Right atrium auricular region (tissue), 2 donors: ENCODE measurements at regions not wholly inside any gene's neighbourhood (a gene's known extent, or its start where the extent isn't known, plus 50 kb on each side); places are given as distances from the start of the nearest gene placed in this dataset.

Experiments used
- DNase-seq: peaks from one replicate; pipeline ENCODE4 v3.0.0-alpha.2; 2019; ENCODE audit warnings: low spot score
- H3K27ac ChIP-seq, 2 donors: fragments of 200-600 bp; sonication (generic); 1 replicate in 1 of 2; 2 replicates in 1 of 2; pipeline ENCODE4 v1.5.1; 2016 to 2019
- H3K27me3 ChIP-seq, 2 donors: fragments of 200-600 bp; sonication (generic); one replicate each; pipeline versions ENCODE4 v1.5.1 to v1.6.0; 2017 to 2019
- H3K36me3 ChIP-seq: fragments of 200-600 bp; sonication (generic); one replicate; pipeline ENCODE4 v1.5.1; 2016
- H3K4me1 ChIP-seq, 2 donors: fragments of 200-600 bp; sonication (generic); one replicate each; pipeline versions ENCODE4 v1.5.1 to v1.6.0; 2017 to 2019
- H3K4me3 ChIP-seq, 2 donors: fragments of 200-600 bp; sonication (generic); 1 replicate in 1 of 2; 2 replicates in 1 of 2; pipeline ENCODE4 v1.5.1; 2017 to 2019; ENCODE audit warnings: mild to moderate bottlenecking in 1 of 2, moderate library complexity in 1 of 2
- H3K9me3 ChIP-seq, 2 donors: fragments of 200-600 bp; sonication (generic); one replicate each; pipeline ENCODE4 v1.5.1; 2019
- TF ChIP-seq, protein P1 (sequence below), 2 donors: fragments of 200-600 bp; sonication (generic); IDR thresholded peaks; one replicate each; pipeline ENCODE4 v1.5.1; 2019; ENCODE audit warnings: antibody characterized with exemption in 2 of 2

DNA sequence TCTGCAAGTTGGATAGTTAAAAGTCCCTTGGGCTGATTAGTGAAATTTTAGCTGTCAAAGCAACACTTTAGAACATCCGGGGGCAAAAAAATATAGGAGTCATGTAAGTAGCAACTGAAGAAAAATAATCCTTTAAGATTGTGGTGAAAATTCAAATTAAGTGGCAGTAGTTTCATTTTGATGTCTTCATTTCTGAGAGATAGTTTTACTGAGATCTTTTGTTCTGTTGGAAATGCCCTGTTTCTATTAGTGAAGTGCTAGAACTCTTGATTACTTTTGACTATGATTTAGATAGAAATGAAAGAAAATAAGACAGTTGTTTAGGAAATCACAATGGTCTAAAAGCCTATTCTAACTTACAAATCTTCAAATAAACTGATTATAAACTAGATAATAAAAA is 587.3 kb upstream of the MMS22L start:
- TF ChIP-seq, protein P1, sequence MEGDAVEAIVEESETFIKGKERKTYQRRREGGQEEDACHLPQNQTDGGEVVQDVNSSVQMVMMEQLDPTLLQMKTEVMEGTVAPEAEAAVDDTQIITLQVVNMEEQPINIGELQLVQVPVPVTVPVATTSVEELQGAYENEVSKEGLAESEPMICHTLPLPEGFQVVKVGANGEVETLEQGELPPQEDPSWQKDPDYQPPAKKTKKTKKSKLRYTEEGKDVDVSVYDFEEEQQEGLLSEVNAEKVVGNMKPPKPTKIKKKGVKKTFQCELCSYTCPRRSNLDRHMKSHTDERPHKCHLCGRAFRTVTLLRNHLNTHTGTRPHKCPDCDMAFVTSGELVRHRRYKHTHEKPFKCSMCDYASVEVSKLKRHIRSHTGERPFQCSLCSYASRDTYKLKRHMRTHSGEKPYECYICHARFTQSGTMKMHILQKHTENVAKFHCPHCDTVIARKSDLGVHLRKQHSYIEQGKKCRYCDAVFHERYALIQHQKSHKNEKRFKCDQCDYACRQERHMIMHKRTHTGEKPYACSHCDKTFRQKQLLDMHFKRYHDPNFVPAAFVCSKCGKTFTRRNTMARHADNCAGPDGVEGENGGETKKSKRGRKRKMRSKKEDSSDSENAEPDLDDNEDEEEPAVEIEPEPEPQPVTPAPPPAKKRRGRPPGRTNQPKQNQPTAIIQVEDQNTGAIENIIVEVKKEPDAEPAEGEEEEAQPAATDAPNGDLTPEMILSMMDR (IDR thresholded peaks at IDR 0.05): no peak
- H3K27me3 ChIP-seq: peaks cover 0 to 3% of the 10 kb centered on the region in 2 donors
- H3K27ac ChIP-seq: no peak overlapping the region
- H3K4me3 ChIP-seq: no peak overlapping the region
- DNase-seq: no peak
- H3K36me3 ChIP-seq: no peaks in the 10 kb centered on the region
- no peaks in the 10 kb centered on the region for H3K4me1 ChIP-seq
- H3K9me3 ChIP-seq: no peaks in the 10 kb centered on the region

DNA sequence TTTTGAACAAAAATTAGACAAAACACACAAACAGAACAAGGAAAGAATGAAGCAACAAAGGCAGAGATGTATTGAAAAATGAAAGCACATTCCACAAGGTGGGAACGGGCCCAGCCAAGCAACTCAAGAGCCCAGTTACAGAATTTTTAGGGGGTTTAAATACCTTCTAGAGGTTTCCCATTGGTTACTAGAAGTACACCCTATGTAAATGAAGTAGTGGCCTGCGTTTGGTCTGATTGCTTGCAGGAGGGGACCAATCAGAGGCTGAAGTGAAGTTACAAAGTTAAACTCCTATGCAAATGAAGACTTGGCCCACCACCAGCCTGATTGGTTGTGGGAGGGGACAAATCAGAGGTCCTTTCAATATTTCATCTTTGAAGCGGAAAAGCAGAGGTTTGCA is 593.7 kb upstream of the MMS22L start:
- no peak overlapping the region for H3K4me3 ChIP-seq
- DNase-seq: no peak
- no peaks in the 10 kb centered on the region for H3K9me3 ChIP-seq
- H3K27ac ChIP-seq: no peak overlapping the region
- no peaks in the 10 kb centered on the region for H3K4me1 ChIP-seq
- peaks cover 0 to 3% of the 10 kb centered on the region in 2 donors for H3K27me3 ChIP-seq
- TF ChIP-seq, protein P1 (IDR thresholded peaks at IDR 0.05): no peak
- no peaks in the 10 kb centered on the region for H3K36me3 ChIP-seq

DNA sequence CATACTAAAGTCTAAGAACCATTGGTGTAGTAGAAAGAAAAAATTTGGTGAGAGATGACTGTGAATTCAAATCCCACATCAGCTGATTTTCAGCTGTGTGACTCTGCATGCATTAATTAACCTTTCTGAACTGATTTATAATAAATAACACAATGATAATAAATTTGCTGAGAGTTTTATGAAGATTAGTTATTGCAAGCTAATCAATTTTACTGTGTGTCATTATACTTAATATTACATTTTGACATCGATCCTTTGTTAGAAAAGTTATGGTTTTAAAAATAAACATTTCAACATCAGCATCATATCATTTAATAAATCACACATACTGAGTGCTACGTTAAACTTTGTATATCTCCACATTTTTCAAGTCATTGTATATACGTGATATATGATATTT is 599.7 kb upstream of the MMS22L start:
- Histone ChIP-seq H3K4me1 (no peaks in the 10 kb centered on the region), H3K36me3 (no peaks in the 10 kb centered on the region), H3K27ac (no peak overlapping the region), H3K9me3 (no peaks in the 10 kb centered on the region), H3K4me3 (no peak overlapping the region), H3K27me3 (no peaks in the 10 kb centered on the region)
- no peak for DNase-seq
- TF ChIP-seq, protein P1 (IDR thresholded peaks at IDR 0.05): no peak

DNA sequence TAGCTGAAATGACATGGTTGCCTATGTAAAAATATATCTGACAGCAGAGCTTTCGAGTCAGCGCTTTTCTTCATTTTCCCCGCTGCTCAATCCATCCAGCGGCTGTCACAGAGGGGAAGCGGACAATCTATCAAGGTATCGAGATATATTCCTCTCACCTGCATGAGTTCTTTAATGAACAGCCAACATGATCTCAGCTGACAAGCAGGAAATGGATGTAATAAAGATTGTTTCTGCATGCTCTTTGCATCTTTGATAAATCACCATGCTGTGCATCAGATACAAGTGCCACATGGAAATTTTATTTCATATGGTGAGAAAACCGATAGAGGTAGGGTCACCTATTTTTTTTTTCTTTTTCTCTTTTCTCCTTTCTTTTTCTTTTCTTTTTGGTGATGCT is 602.3 kb upstream of the MMS22L start:
- Histone ChIP-seq H3K4me3 (no peak overlapping the region), H3K4me1 (no peaks in the 10 kb centered on the region), H3K27me3 (no peaks in the 10 kb centered on the region), H3K36me3 (no peaks in the 10 kb centered on the region), H3K27ac (no peak overlapping the region), H3K9me3 (no peaks in the 10 kb centered on the region)
- no peak for DNase-seq
- TF ChIP-seq, protein P1 (IDR thresholded peaks at IDR 0.05): no peak

DNA sequence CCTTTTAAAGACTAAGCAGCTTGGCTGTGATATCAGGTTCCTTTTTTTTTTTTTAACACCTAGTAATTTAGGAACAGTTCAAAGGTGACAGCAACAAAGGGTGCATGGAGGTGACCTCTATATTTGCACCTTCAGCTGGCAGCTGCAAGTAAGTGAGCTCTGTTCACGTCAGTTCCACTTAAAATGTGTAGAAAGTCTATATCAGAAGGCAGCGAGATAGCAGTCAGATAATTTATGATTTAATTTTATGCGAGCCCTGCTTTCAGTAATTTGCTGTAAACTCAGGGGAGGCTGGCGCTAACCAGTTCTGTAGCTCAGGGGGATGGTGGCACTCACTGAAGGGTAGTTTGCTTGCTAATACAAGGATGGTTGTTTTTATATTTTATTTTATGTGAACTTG is 602.8 kb upstream of the MMS22L start:
- no peak overlapping the region for H3K4me3 ChIP-seq
- TF ChIP-seq, protein P1 (IDR thresholded peaks at IDR 0.05): no peak
- H3K9me3 ChIP-seq: no peaks in the 10 kb centered on the region
- H3K27me3 ChIP-seq: no peaks in the 10 kb centered on the region
- no peak overlapping the region for H3K27ac ChIP-seq
- no peaks in the 10 kb centered on the region for H3K36me3 ChIP-seq
- H3K4me1 ChIP-seq: no peaks in the 10 kb centered on the region
- no peak for DNase-seq

DNA sequence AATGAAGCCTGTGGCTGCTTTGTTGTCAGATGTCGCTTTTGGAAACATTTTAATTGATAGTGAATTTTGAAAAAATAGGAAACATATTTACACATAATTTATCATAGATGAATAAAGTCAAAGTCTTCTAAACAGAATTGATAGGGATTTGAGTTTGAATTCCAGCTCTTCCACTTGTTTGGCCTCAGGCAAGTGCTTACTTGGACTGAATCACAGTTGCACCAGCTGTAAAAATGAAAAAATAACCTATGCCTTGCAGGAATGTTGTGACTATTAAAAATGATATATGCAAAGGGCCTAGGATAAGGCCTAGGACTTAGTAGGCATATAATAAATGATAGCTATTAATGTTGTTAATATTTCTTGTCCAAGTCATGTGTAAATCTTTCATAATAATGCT is 618.5 kb upstream of the MMS22L start:
- H3K4me3 ChIP-seq: no peak overlapping the region
- TF ChIP-seq, protein P1 (IDR thresholded peaks at IDR 0.05): no peak
- no peak overlapping the region for H3K27ac ChIP-seq
- DNase-seq: no peak
- no peaks in the 10 kb centered on the region for H3K9me3 ChIP-seq
- H3K27me3 ChIP-seq: no peaks in the 10 kb centered on the region
- no peaks in the 10 kb centered on the region for H3K4me1 ChIP-seq
- H3K36me3 ChIP-seq: no peaks in the 10 kb centered on the region
